ENCODE measurements at regions not wholly inside any gene's neighbourhood (a gene's known extent, or its start where the extent isn't known, plus 50 kb on each side); places are given as distances from the start of the nearest gene placed in this dataset.

- TF ChIP-seq CTCF (IDR thresholded peaks at IDR 0.05; ENCODE audit: insufficient read depth, low read length, poor library complexity, severe bottlenecking): no peak
- no peaks in the 10 kb centered on the region for H3K36me3 ChIP-seq (ENCODE audit: control insufficient read depth, insufficient read depth, low read length)
These were observed 1950.4 kb downstream of the SUCLG1 start for GRCh38 chr2:82508702-82509101.

GRCh38 chr2:82507657-82508056 lies 1951.4 kb downstream of the SUCLG1 start:
- TF ChIP-seq CTCF (IDR thresholded peaks at IDR 0.05; ENCODE audit: insufficient read depth, low read length, poor library complexity, severe bottlenecking): no peak

More at GRCh38 chr2:82508702-82509101, 1950.4 kb downstream of the SUCLG1 start:
- Histone ChIP-seq H3K27me3 (replicated peaks; ENCODE audit: control insufficient read depth, insufficient read depth, low read length) (no peaks in the 10 kb centered on the region), H3K4me3 (replicated peaks; ENCODE audit: low read depth, low read length) (no peak overlapping the region)
- no peak for DNase-seq (ENCODE audit: extremely low read depth, insufficient read length)

GRCh38 chr2:82501217-82501616 lies 1957.9 kb downstream of the SUCLG1 start:
- Histone ChIP-seq H3K36me3 (ENCODE audit: control insufficient read depth, insufficient read depth, low read length) (no peaks in the 10 kb centered on the region), H3K4me3 (replicated peaks; ENCODE audit: low read depth, low read length) (no peak overlapping the region), H3K27me3 (replicated peaks; ENCODE audit: control insufficient read depth, insufficient read depth, low read length) (no peaks in the 10 kb centered on the region)
- no peak for DNase-seq (ENCODE audit: extremely low read depth, insufficient read length)
- no peak for TF ChIP-seq CTCF (IDR thresholded peaks at IDR 0.05; ENCODE audit: insufficient read depth, low read length, poor library complexity, severe bottlenecking)

More at GRCh38 chr2:82507657-82508056, 1951.4 kb downstream of the SUCLG1 start:
- no peak overlapping the region for H3K4me3 ChIP-seq (replicated peaks; ENCODE audit: low read depth, low read length)
- no peaks in the 10 kb centered on the region for H3K36me3 ChIP-seq (ENCODE audit: control insufficient read depth, insufficient read depth, low read length)
- no peak for DNase-seq (ENCODE audit: extremely low read depth, insufficient read length)
- no peaks in the 10 kb centered on the region for H3K27me3 ChIP-seq (replicated peaks; ENCODE audit: control insufficient read depth, insufficient read depth, low read length)

GRCh38 chr2:82498777-82499443 lies 1960.2 kb downstream of the SUCLG1 start:
- Histone ChIP-seq H3K27me3 (replicated peaks; ENCODE audit: control insufficient read depth, insufficient read depth, low read length) (no peaks in the 10 kb centered on the region), H3K36me3 (ENCODE audit: control insufficient read depth, insufficient read depth, low read length) (no peaks in the 10 kb centered on the region), H3K4me3 (replicated peaks; ENCODE audit: low read depth, low read length) (no peak overlapping the region)
- DNase-seq (ENCODE audit: extremely low read depth, insufficient read length): no peak
- no peak for TF ChIP-seq CTCF (IDR thresholded peaks at IDR 0.05; ENCODE audit: insufficient read depth, low read length, poor library complexity, severe bottlenecking)

GRCh38 chr2:82494739-82495138 lies 1964.3 kb downstream of the SUCLG1 start:
- no peaks in the 10 kb centered on the region for H3K27me3 ChIP-seq (replicated peaks; ENCODE audit: control insufficient read depth, insufficient read depth, low read length)
- no peaks in the 10 kb centered on the region for H3K36me3 ChIP-seq (ENCODE audit: control insufficient read depth, insufficient read depth, low read length)
- no peak for DNase-seq (ENCODE audit: extremely low read depth, insufficient read length)
- TF ChIP-seq CTCF (IDR thresholded peaks at IDR 0.05; ENCODE audit: insufficient read depth, low read length, poor library complexity, severe bottlenecking): no peak
- H3K4me3 ChIP-seq (replicated peaks; ENCODE audit: low read depth, low read length): no peak overlapping the region

GRCh38 chr2:82491591-82491990 lies 1967.5 kb downstream of the SUCLG1 start:
- H3K27me3 ChIP-seq (replicated peaks; ENCODE audit: control insufficient read depth, insufficient read depth, low read length): no peaks in the 10 kb centered on the region
- no peak overlapping the region for H3K4me3 ChIP-seq (replicated peaks; ENCODE audit: low read depth, low read length)
- H3K36me3 ChIP-seq (ENCODE audit: control insufficient read depth, insufficient read depth, low read length): no peaks in the 10 kb centered on the region
- DNase-seq (ENCODE audit: extremely low read depth, insufficient read length): no peak
- no peak for TF ChIP-seq CTCF (IDR thresholded peaks at IDR 0.05; ENCODE audit: insufficient read depth, low read length, poor library complexity, severe bottlenecking)
